ENCODE measurements at regions not wholly inside any gene's neighbourhood (a gene's known extent, or its start where the extent isn't known, plus 50 kb on each side); places are given as distances from the start of the nearest gene placed in this dataset.

DNA sequence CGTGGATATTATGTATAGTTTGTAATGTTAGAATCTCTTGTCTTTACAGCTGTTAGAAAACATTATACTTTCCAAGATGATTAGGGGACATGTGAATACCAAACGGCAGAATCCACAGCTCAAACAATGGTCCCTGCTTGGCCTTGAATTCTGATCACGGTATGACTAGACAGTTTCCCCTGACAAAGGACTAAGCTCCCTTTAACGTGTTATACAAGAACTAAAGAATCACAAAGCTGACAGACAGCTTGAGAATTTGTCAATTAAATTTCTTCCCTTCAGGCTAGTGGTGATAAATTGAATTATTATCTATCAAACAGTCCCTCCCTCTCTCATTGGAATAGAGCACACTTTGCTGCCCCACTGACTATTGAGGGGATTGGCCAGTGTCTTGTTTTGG, 359.2 kb upstream of the ID2 start:
- Histone ChIP-seq H3K4me3 (ENCODE audit: low read depth, low read length, poor library complexity, severe bottlenecking) (no peak overlapping the region), H3K27ac (ENCODE audit: low read depth, low read length, poor library complexity, severe bottlenecking) (no peak overlapping the region), H3K9me3 (ENCODE audit: low read depth, low read length, poor library complexity, severe bottlenecking) (no peaks in the 10 kb centered on the region), H3K27me3 (replicated peaks; ENCODE audit: insufficient read depth, low read depth, low read length, poor library complexity) (no peaks in the 10 kb centered on the region), H3K4me1 (ENCODE audit: insufficient read depth, low read length, poor library complexity, severe bottlenecking) (no peaks in the 10 kb centered on the region), H3K36me3 (ENCODE audit: insufficient read depth, low read length, poor library complexity, severe bottlenecking) (no peaks in the 10 kb centered on the region)
- DNase-seq (ENCODE audit: low spot score): no peak
- TF ChIP-seq, protein P1, sequence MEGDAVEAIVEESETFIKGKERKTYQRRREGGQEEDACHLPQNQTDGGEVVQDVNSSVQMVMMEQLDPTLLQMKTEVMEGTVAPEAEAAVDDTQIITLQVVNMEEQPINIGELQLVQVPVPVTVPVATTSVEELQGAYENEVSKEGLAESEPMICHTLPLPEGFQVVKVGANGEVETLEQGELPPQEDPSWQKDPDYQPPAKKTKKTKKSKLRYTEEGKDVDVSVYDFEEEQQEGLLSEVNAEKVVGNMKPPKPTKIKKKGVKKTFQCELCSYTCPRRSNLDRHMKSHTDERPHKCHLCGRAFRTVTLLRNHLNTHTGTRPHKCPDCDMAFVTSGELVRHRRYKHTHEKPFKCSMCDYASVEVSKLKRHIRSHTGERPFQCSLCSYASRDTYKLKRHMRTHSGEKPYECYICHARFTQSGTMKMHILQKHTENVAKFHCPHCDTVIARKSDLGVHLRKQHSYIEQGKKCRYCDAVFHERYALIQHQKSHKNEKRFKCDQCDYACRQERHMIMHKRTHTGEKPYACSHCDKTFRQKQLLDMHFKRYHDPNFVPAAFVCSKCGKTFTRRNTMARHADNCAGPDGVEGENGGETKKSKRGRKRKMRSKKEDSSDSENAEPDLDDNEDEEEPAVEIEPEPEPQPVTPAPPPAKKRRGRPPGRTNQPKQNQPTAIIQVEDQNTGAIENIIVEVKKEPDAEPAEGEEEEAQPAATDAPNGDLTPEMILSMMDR (conservative IDR thresholded peaks at IDR 0.05; ENCODE audit: low read depth, low read length): no peak
- TF ChIP-seq EZH2 (IDR thresholded peaks at IDR 0.05; ENCODE audit: borderline replicate concordance, low read depth, low read length, poor library complexity, severe bottlenecking): no peak
- intact Hi-C loops (cut with micrococcal nuclease; ENCODE audit: unreplicated experiment): no loop called here
- POLR2A ChIA-PET (ENCODE audit: low non-redundant PET): no interaction called here
- CTCF ChIA-PET: no interaction called here
- no TSS peak for BruUV-seq (replicated peaks)

DNA sequence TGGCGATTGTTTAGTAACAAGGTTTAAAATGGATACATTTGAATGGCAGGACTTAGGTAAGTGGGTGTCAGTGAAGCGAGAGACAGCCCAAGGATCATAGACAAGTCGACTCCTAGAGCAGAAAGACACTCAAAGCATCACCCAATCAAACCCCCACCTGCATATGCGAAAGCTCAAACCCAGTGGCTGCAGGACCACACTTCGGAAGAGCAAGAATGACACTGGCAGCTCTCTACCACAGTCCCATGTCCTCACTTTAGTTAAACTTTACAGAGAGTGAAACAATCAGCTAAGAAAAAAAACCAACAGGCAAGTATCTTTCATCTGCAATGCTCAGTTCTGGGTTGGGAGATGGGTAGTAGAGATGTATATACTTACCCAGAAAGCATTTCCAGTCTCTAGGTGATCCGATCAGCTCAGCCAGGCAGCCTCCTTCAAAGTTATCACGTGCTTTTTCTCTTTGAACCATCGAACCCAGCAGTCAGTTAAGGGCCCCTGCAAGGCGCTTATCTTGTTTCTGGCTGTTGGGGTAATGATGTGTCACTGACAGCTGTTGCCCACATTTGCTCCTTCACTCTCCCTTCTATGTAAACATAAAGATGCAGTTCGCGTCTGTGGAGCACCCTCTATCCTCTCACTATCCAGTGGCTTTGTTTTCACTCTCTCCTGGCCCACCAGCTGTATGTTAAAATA, 357.5 kb upstream of the ID2 start:
- Histone ChIP-seq H3K4me3 (ENCODE audit: low read depth, low read length, poor library complexity, severe bottlenecking) (no peak overlapping the region), H3K9me3 (ENCODE audit: low read depth, low read length, poor library complexity, severe bottlenecking) (no peaks in the 10 kb centered on the region), H3K27me3 (replicated peaks; ENCODE audit: insufficient read depth, low read depth, low read length, poor library complexity) (no peaks in the 10 kb centered on the region), H3K4me1 (ENCODE audit: insufficient read depth, low read length, poor library complexity, severe bottlenecking) (no peaks in the 10 kb centered on the region), H3K36me3 (ENCODE audit: insufficient read depth, low read length, poor library complexity, severe bottlenecking) (no peaks in the 10 kb centered on the region), H3K27ac (ENCODE audit: low read depth, low read length, poor library complexity, severe bottlenecking) (no peak overlapping the region)
- no peak for DNase-seq (ENCODE audit: low spot score)
- BruUV-seq (replicated peaks): no TSS peak
- CTCF ChIA-PET: no interaction called here
- POLR2A ChIA-PET (ENCODE audit: low non-redundant PET): no interaction called here
- intact Hi-C loops (cut with micrococcal nuclease; ENCODE audit: unreplicated experiment): no loop called here
- no peak for TF ChIP-seq EZH2 (IDR thresholded peaks at IDR 0.05; ENCODE audit: borderline replicate concordance, low read depth, low read length, poor library complexity, severe bottlenecking)
- TF ChIP-seq, protein P1 (conservative IDR thresholded peaks at IDR 0.05; ENCODE audit: low read depth, low read length): no peak

DNA sequence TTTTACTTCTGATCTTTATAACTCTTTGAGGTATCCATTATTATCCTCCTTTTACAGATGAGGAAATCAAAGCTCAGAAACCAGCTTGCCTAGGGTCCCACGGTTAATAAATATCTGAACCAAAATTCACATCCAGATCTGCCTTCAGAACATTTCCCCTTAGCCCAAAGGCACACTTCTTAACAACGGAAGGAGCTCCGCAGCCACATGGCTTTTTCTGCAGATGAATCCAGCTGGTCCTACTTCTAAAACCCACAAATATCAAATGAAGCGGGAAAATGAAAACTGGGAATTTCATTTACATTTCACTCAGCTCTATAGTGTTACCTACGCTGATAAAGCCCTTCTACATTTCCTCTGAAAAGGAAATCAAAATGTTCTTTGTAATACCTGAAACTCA, 357.0 kb upstream of the ID2 start:
- intact Hi-C loops (cut with micrococcal nuclease; ENCODE audit: unreplicated experiment): no loop called here
- ChIA-PET CTCF (no interaction called here), POLR2A (ENCODE audit: low non-redundant PET) (no interaction called here)

More for the DNA sequence above, 357.0 kb upstream of the ID2 start:
- no peaks in the 10 kb centered on the region for H3K9me3 ChIP-seq (ENCODE audit: low read depth, low read length, poor library complexity, severe bottlenecking)
- H3K4me1 ChIP-seq (ENCODE audit: insufficient read depth, low read length, poor library complexity, severe bottlenecking): no peaks in the 10 kb centered on the region
- no peak for TF ChIP-seq EZH2 (IDR thresholded peaks at IDR 0.05; ENCODE audit: borderline replicate concordance, low read depth, low read length, poor library complexity, severe bottlenecking)
- TF ChIP-seq, protein P1 (conservative IDR thresholded peaks at IDR 0.05; ENCODE audit: low read depth, low read length): no peak
- no peaks in the 10 kb centered on the region for H3K27me3 ChIP-seq (replicated peaks; ENCODE audit: insufficient read depth, low read depth, low read length, poor library complexity)
- H3K36me3 ChIP-seq (ENCODE audit: insufficient read depth, low read length, poor library complexity, severe bottlenecking): no peaks in the 10 kb centered on the region
- no peak overlapping the region for H3K27ac ChIP-seq (ENCODE audit: low read depth, low read length, poor library complexity, severe bottlenecking)
- no peak for DNase-seq (ENCODE audit: low spot score)
- BruUV-seq (replicated peaks): no TSS peak
- H3K4me3 ChIP-seq (ENCODE audit: low read depth, low read length, poor library complexity, severe bottlenecking): no peak overlapping the region
